ENCODE measurements at regions not wholly inside any gene's neighbourhood (a gene's known extent, or its start where the extent isn't known, plus 50 kb on each side); places are given as distances from the start of the nearest gene placed in this dataset.

- TF ChIP-seq POLR2A (IDR thresholded peaks at IDR 0.05) (no peak), CTCF (IDR thresholded peaks at IDR 0.05) (peak in 2 of 5 experiments; percentile 4 to 9), POLR2AphosphoS5 (IDR thresholded peaks at IDR 0.05) (no peak), EP300 (IDR thresholded peaks at IDR 0.05; ENCODE audit: low read depth) (no peak)
These were observed 208.3 kb downstream of the TJP1 start for GRCh38 chr15:29613951-29614382.
